ENCODE measurements at regions not wholly inside any gene's neighbourhood (a gene's known extent, or its start where the extent isn't known, plus 50 kb on each side); places are given as distances from the start of the nearest gene placed in this dataset.

DNA sequence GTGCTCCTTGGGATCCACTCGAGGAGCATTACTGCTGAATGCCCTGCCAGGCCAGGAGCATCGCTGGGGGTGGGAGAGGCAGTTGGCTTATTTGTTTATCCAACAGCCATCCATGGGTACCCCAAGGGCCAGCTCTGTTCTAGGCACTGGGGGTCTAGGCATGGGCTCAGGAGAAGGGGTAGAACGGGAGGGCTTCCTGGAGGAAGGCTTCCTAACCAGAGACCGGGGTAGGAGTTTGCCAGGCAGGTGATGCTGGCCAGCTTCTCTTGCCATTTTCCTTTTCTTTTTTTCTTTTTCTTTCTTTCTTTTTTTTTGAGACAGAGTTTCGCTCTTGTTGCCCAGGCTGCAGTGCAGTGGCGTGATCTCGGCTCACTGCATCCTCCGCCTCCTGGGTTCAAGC, 241.0 kb downstream of the SEC14L1 start:
- DNase-seq: no peak

DNA sequence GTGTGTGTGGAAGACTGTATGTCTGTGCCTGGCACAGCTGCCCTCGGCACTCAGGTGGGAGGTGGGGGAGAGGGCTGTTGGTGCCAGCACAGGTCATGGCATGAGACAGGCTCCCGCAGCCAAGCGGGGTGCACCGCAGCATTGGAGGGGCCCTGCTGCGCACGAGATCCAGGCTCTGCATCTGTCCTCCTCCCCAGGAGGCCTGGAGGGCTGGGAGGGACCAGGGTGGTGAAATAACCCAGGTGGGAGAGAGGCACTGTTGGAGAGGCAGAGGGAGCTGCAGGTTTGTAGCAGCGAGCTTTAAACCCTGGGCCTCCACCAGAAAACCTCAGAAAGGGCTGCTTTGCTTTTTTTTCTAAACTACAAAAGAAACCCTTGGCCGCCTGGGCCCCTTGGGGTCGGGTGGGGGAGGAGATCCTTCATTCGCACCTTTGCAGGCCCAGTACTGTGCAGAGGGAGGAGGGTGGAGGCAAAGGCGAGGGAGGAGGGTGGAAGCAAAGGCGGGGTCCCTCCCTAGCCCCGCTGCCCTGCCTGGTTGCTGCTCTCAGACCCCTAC, 241.7 kb downstream of the SEC14L1 start:
- DNase-seq: no peak

GRCh38 chr17:77382966-77383612, 242.3 kb downstream of the SEC14L1 start:
- DNase-seq: peak; percentile 73

DNA sequence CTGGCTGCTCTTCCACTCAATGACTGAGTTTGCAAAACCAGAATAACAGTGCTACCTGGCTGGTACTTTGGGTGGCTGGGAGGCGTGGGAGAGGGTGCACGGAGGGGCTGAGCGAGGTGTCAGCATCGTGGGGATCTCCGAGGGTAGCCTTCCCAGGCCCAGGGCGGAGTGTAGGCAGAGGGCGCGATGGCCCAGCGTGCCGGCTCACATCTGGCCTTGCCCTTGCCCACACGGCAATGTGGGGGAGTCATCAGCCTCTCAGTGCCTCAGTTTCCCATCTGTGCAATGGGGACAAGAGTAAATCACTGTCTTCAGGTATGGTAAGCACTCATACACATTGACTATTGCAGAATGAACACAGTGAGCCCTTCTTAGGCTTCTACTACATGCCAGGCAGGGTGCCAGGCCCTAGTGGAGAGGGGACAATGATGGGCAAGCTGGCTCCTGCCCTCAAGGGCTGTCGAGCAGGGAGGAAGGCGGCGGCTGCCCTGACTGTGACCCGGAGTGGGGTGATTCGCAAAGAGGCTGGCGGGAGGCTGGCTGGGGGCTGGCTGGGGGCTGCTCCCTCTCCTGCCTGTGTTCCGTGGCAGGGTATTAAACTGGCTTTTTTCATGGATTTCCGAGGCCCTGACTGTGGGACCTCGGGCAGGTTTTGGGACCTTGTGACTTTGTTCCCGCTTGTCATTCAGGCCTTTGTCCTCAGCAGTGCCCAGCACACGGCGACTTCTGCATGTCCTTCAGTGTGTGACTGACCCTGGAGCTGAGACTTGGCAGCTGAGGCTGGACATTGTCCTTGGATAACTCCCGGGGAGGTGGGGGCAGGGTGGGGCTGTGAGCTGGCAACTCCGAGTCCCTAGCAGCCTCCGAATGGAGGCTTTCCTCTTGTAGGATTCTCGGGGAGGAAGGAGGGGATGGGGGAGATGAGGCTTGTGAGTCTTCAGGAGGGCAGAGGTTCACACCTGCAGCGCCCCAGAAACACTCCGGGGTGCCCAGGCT, 243.1 kb downstream of the SEC14L1 start:
- DNase-seq: no peak

GRCh38 chr17:77385750-77386501, 245.2 kb downstream of the SEC14L1 start:
- DNase-seq: no peak

GRCh38 chr17:77386502-77387192, 245.9 kb downstream of the SEC14L1 start:
- no peak for DNase-seq

DNA sequence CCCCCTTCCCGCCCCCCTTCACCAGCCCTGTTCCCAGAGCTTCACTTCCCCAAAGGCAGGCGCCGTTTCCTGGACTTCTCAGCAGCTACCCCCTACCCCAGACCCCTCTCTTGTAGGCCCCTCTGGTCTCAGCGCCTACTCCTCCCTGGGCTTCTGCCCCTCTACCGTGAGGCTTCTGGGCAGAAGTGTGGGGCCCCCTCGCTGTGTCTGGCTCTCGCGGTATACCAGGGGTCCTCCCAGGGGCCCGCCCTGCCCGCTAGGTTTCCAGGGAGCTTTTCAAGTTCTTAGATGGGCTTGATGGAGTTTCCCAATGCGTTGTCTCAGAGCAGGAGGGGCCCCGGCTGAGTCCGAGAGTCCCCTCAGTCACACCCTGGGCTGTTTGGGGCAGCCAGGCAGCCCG, 247.1 kb downstream of the SEC14L1 start:
- no peak for DNase-seq

DNA sequence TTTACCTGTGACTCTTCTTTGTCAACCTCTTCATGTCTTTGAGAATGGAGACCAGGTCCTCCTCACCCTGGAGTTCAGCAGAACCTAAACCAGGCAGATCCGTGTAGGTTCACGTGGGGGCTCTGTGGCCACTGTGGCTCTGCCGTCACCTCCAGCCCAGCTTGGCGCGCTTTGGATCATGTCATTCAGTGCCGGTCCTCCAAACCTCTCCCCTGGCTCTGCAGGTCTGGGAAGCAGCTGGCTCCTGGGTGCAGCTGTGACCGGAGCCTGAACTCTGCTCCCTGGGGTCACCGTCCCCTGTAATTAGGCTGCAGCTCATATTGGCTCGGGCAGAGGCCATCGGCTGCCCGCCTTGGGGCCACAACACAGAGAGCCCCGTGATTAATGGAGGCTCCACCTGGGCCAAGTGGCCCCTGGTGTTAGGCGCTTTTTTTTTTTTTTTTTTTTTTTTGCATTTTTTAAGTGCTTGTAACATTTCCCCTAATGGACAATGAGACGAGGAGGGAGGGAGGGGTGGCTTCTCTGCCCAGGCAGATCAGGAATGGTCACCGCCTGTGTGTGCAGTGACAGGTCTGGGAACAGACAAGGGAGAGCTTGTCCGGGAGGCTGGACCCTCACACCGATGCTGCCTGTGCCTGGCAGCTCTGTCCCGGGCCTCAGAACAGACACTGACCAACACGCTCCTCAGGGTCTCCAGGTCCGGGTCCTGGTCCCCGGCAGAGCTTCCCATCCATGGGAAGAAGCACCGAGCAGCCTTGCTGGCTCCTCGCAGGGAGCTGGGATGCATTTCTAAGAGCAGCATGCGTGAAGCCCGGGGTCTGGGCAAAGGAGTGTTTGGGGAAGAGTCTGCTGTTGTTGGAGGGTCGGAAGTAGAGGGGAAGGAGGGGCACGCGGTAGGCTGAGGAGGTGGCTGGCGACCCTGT, 247.9 kb downstream of the SEC14L1 start:
- DNase-seq: no peak

DNA sequence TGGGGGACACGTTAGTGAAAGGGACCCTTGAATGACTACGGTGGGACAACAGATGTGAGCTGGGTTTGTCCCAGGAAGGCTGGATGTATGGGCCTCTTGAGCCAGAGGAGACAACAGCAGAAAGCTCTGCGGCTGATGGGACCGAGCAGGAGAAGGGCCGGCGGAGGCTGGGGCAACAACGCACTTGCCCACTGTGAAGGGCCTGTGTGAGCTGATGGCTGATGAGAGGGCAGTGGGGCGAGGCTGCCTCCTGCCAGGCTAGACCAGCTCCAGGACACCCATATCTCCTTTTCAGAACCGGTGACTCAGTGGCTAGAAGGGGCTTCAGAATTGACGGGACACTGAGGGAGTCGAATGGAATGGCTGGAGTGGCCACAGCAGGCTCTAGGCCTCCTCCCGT, 250.1 kb downstream of the SEC14L1 start:
- no peak for DNase-seq

GRCh38 chr17:77391668-77392375, 251.1 kb downstream of the SEC14L1 start:
- peak; percentile 96 for DNase-seq

GRCh38 chr17:77392376-77393273, 251.9 kb downstream of the SEC14L1 start:
- no peak for DNase-seq

DNA sequence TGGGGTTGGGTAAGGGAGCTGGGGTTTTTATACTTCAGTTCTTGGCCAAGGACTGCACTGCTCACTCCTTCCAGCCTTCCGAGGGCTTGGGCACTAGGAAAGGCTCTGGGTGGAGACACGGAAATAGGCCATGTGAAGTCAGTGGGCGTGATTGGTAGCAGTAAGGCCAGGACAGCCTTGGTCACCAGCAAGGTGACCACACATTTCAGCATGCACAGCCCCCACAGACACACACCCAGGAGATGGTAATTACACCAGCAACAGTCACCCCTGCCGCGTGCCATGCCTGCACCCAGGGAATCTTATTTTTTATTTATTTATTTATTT, 252.5 kb downstream of the SEC14L1 start:
- no peak for DNase-seq

GRCh38 chr17:77393867-77394539, 253.2 kb downstream of the SEC14L1 start:
- DNase-seq: no peak

DNA sequence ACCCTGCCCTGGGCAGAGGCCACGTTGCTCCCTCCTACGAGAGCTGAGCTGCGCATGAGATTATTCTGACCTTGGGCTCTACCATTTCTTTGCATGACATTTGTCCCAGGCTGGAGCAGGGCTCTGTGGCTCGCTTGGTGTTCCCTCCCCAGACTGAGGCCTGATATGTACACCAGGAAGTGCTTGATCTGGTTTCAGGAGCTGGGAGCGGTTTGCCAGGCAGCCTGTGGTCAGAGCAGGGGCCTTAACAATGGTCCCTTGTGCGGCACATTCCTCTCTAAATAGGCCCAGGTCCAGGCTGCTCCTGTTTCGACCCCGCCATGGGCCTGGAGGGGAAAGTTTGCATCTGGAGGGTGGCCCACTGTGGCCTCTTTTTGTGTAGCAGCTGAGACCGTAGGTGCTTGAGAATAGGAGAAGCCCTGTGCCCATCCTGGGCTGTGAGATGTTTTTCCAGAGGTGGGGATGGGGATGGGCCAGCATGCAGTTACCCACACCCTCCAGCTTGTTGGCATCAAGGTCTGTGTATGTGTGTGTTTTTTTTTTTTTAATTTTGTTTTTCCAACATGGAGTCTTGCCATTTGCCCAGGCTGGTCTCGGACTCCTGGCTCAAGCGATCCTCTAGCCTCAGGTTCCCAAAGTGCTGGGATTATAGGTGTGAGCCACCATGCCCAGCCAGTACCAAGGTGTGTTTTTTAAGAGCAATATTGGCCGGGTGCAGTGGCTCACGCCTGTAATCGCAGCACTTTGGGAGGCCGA, 253.9 kb downstream of the SEC14L1 start:
- no peak for DNase-seq

- DNase-seq: no peak
Observed at GRCh38 chr17:77395501-77396048, 254.8 kb downstream of the SEC14L1 start.

GRCh38 chr17:77396610-77397009, 255.8 kb downstream of the SEC14L1 start:
- peak; percentile 46 for DNase-seq

DNA sequence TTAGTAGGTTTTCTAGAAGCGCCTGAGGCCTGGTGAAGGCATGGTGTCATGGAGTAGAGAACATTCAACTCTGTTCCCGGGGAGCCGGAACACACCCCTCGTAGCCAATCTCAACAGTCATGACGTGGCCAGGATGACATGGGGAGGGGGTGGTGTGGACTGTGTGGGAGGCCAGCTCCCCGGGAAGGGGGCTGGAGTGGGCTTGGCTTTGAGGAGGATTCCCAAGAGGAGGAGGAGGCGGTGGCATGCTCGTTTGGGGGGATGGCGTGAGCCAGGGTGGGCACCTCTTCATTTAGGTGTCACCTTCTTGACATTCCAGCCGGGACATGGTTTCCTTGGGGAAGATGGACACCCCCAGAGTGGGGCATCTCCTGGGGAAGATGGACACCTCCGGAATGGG, 257.5 kb downstream of the SEC14L1 start:
- no peak for DNase-seq
